ENCODE measurements at regions not wholly inside any gene's neighbourhood (a gene's known extent, or its start where the extent isn't known, plus 50 kb on each side); places are given as distances from the start of the nearest gene placed in this dataset.

DNA sequence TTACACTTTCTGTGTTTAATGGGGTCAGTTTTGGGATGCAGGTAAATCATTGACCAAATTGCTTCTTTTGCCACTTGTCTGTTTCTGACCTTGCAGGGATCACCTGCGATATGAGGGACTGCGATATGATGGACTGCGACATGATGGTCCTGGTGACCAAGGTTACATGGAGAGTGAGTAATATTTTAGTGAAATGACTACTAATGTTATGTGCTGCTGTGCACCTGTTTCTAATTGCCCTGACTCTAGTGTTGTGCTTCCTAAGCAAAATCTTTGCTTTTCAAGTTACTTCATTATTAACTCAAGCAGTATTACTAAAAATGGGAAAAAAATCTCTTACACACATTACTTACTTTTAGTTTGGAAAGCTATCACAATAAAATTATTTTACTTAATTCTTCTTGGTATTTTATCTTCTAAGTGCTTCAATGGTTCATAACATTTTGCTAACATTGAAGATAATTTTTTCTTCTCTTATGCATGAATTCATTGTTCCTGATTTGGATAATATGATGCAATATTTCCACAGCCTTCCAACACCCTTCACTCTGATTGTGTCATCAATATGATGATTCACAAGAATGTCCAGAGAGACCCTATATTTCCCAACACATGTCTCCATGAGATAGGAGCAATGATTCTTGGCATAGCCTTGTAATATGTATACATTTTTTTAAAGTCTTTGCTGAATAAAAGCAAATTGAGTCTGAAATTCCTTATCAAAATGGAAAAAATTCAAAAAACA, 306.2 kb upstream of the AKR1E2 start:
- CTCF ChIA-PET, result no interaction called here
- BruUV-seq (replicated peaks), result no TSS peak
- H3K4me1 ChIP-seq, result no peaks in the 10 kb centered on the region
- Mint-ChIP-seq H3K4me3 (ENCODE audit: unreplicated experiment) (no peak overlapping the region), H3K27ac (ENCODE audit: unreplicated experiment) (no peak overlapping the region), H3K36me3 (ENCODE audit: insufficient read depth, unreplicated experiment) (no peaks in the 10 kb centered on the region), H3K9me3 (ENCODE audit: unreplicated experiment) (no peaks in the 10 kb centered on the region), H3K4me1 (ENCODE audit: low read depth, unreplicated experiment) (no peaks in the 10 kb centered on the region), H3K27me3 (ENCODE audit: insufficient read depth, unreplicated experiment) (peaks cover 16% of the 10 kb centered on the region)
- no peaks in the 10 kb centered on the region for H3K27me3 ChIP-seq (replicated peaks; ENCODE audit: control insufficient read depth, insufficient read depth, low read length)
- H3K36me3 ChIP-seq (ENCODE audit: control insufficient read depth, insufficient read depth, low read length), result no peaks in the 10 kb centered on the region
- DNase-seq, result no peak
- TF ChIP-seq, protein P1, sequence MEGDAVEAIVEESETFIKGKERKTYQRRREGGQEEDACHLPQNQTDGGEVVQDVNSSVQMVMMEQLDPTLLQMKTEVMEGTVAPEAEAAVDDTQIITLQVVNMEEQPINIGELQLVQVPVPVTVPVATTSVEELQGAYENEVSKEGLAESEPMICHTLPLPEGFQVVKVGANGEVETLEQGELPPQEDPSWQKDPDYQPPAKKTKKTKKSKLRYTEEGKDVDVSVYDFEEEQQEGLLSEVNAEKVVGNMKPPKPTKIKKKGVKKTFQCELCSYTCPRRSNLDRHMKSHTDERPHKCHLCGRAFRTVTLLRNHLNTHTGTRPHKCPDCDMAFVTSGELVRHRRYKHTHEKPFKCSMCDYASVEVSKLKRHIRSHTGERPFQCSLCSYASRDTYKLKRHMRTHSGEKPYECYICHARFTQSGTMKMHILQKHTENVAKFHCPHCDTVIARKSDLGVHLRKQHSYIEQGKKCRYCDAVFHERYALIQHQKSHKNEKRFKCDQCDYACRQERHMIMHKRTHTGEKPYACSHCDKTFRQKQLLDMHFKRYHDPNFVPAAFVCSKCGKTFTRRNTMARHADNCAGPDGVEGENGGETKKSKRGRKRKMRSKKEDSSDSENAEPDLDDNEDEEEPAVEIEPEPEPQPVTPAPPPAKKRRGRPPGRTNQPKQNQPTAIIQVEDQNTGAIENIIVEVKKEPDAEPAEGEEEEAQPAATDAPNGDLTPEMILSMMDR (IDR thresholded peaks at IDR 0.05; ENCODE audit: insufficient read depth in 1 of 2, low read depth in 1 of 2, low read length in 1 of 2, severe bottlenecking in 1 of 2, unreplicated experiment in 1 of 2), result no peak
- intact Hi-C loops (cut with micrococcal nuclease; ENCODE audit: unreplicated experiment), result no loop called here
- H3K9me3 ChIP-seq, result no peaks in the 10 kb centered on the region
- no peak overlapping the region for H3K4me3 ChIP-seq (ENCODE audit: low read depth, low read length)
- POLR2A ChIA-PET, result no interaction called here

- Mint-ChIP-seq H3K36me3 (ENCODE audit: insufficient read depth, unreplicated experiment) (no peaks in the 10 kb centered on the region), H3K27me3 (ENCODE audit: insufficient read depth, unreplicated experiment) (peaks cover 18% of the 10 kb centered on the region), H3K27ac (ENCODE audit: unreplicated experiment) (no peak overlapping the region), H3K4me1 (ENCODE audit: low read depth, unreplicated experiment) (no peaks in the 10 kb centered on the region), H3K4me3 (ENCODE audit: unreplicated experiment) (no peak overlapping the region), H3K9me3 (ENCODE audit: unreplicated experiment) (no peaks in the 10 kb centered on the region)
- BruUV-seq (replicated peaks), result no TSS peak
- Histone ChIP-seq H3K36me3 (ENCODE audit: control insufficient read depth, insufficient read depth, low read length) (no peaks in the 10 kb centered on the region), H3K4me3 (ENCODE audit: low read depth, low read length) (no peak overlapping the region), H3K27me3 (replicated peaks; ENCODE audit: control insufficient read depth, insufficient read depth, low read length) (no peaks in the 10 kb centered on the region), H3K9me3 (no peaks in the 10 kb centered on the region), H3K4me1 (no peaks in the 10 kb centered on the region)
- intact Hi-C loops (cut with micrococcal nuclease; ENCODE audit: unreplicated experiment), result no loop called here
- TF ChIP-seq, protein P1 (IDR thresholded peaks at IDR 0.05; ENCODE audit: insufficient read depth in 1 of 2, low read depth in 1 of 2, low read length in 1 of 2, severe bottlenecking in 1 of 2, unreplicated experiment in 1 of 2), result no peak
- no peak for DNase-seq
- POLR2A ChIA-PET, result no interaction called here
- CTCF ChIA-PET, result no interaction called here
These were observed 308.3 kb upstream of the AKR1E2 start for GRCh38 chr10:4517746-4518145.

GRCh38 chr10:4515721-4516120, 310.3 kb upstream of the AKR1E2 start:
- Histone ChIP-seq H3K4me3 (ENCODE audit: low read depth, low read length) (no peak overlapping the region), H3K36me3 (ENCODE audit: control insufficient read depth, insufficient read depth, low read length) (no peaks in the 10 kb centered on the region), H3K9me3 (no peaks in the 10 kb centered on the region), H3K27me3 (replicated peaks; ENCODE audit: control insufficient read depth, insufficient read depth, low read length) (no peaks in the 10 kb centered on the region), H3K4me1 (no peaks in the 10 kb centered on the region)
- POLR2A ChIA-PET, result no interaction called here
- TF ChIP-seq, protein P1 (IDR thresholded peaks at IDR 0.05; ENCODE audit: insufficient read depth in 1 of 2, low read depth in 1 of 2, low read length in 1 of 2, severe bottlenecking in 1 of 2, unreplicated experiment in 1 of 2), result no peak
- CTCF ChIA-PET, result interaction anchor here (0.6 kb wide), 1 partner anchor 8 kb away, joined by 3 read pairs; no protein-coding TSS in a partner anchor
- Mint-ChIP-seq H3K4me3 (ENCODE audit: unreplicated experiment) (no peak overlapping the region), H3K27ac (ENCODE audit: unreplicated experiment) (no peak overlapping the region), H3K27me3 (ENCODE audit: insufficient read depth, unreplicated experiment) (peaks cover 18% of the 10 kb centered on the region), H3K4me1 (ENCODE audit: low read depth, unreplicated experiment) (no peaks in the 10 kb centered on the region), H3K9me3 (ENCODE audit: unreplicated experiment) (no peaks in the 10 kb centered on the region), H3K36me3 (ENCODE audit: insufficient read depth, unreplicated experiment) (no peaks in the 10 kb centered on the region)
- DNase-seq, result no peak
- intact Hi-C loops (cut with micrococcal nuclease; ENCODE audit: unreplicated experiment), result no loop called here
- no TSS peak for BruUV-seq (replicated peaks)
